Activated naive CD4-positive, alpha-beta T cell treated with anti-CD3 and anti-CD28 coated beads for 36 hours (primary cell): ENCODE measurements at regions not wholly inside any gene's neighbourhood (a gene's known extent, or its start where the extent isn't known, plus 50 kb on each side); places are given as distances from the start of the nearest gene placed in this dataset.

Experiments used
- CTCF ChIA-PET: fragments of 350-600 bp; sonication (Branson Sonifier 250); formaldehyde crosslinking; loops from one replicate; lab custom pipeline; 2021; ENCODE audit warnings: antibody characterized with exemption; lab: Charles Lee
- DNase-seq: peaks from one replicate; pipeline ENCODE4 v3.0.0-alpha.2; 2020
- H3K27ac Mint-ChIP-seq: one replicate; pipeline ENCODE4 v1.8.0; 2021; ENCODE audit warnings: mild to moderate bottlenecking, mixed read lengths
- H3K27me3 Mint-ChIP-seq: one replicate; pipeline ENCODE4 v1.8.0; 2021; ENCODE audit warnings: low read depth, mixed read lengths
- H3K36me3 Mint-ChIP-seq: one replicate; pipeline ENCODE4 v1.8.0; 2021; ENCODE audit warnings: low read depth, mixed read lengths
- H3K4me1 Mint-ChIP-seq: one replicate; pipeline ENCODE4 v1.8.0; 2021; ENCODE audit warnings: low read depth, mixed read lengths
- H3K4me3 Mint-ChIP-seq: one replicate; pipeline ENCODE4 v1.8.0; 2021; ENCODE audit warnings: mild to moderate bottlenecking, moderate library complexity, mixed read lengths
- H3K9me3 Mint-ChIP-seq: one replicate; pipeline ENCODE4 v1.8.0; 2021; ENCODE audit warnings: mixed read lengths
- intact Hi-C: fragments of 100-400 bp; cut with micrococcal nuclease; formaldehyde crosslinking; loops from one replicate; pipeline ENCODE4 v1.15.1; 2023

DNA sequence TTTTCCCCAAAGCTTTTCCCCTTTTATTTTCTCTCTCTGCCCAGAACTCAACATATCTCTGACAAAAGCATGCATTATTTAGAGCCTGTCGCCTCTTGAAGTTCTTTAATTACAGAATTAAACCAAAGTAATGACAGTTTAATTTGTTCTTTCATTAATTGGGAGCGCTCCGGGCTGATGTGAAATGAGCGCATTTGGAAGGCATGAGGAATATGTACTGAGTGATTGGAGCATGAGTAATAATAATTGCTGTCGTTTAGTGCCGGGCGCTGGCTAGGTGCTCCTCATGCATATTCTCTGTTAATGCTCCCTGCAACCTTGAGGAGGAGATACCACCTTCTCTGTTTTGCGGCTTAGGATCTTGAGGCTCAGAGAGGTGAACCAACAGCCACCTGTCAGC, 120.5 kb downstream of the SLC25A47 start:
- Mint-ChIP-seq H3K27me3 (no peaks in the 10 kb centered on the region), H3K4me3 (no peak overlapping the region), H3K4me1 (peaks cover 18% of the 10 kb centered on the region), H3K9me3 (no peaks in the 10 kb centered on the region), H3K36me3 (no peaks in the 10 kb centered on the region), H3K27ac (no peak overlapping the region)
- intact Hi-C loops: no loop called here
- CTCF ChIA-PET: no interaction called here
- no peak for DNase-seq

DNA sequence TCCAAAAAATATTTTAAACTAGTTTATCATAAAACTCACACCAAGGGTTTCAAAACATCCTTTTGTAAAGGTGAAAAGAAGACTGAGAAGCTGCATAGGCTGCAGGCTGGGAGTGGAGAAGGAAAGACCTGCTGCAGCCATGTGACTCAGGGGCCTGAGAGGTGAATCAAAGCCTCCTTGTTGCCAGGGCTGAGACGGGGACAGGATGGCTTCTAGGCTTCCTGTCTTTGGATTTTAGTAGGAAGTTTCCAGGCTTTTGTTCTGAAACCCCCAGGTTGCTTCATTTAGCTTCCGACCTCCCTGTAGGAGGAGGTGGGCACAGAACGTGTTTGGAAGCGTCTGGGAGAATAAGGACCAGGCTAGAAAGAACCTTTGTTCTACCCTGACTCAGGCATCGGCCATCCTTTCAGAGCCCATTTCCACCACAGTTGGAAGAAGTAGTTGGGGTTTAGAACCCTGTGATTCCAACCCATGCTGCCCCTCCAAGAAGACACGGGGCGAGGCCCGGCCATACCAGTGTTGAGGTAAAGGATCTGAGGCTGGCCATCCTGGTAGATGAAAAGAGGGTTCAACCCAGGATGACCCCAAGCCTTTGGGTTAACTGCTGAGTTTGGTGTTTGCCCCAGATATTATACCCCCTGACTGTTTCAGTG, 122.4 kb downstream of the SLC25A47 start:
- Mint-ChIP-seq H3K36me3 (no peaks in the 10 kb centered on the region), H3K4me1 (peaks cover 12% of the 10 kb centered on the region), H3K27ac (no peak overlapping the region), H3K9me3 (no peaks in the 10 kb centered on the region), H3K4me3 (no peak overlapping the region), H3K27me3 (no peaks in the 10 kb centered on the region)
- intact Hi-C loops: no loop called here
- CTCF ChIA-PET: interaction anchor here (0.6 to 0.7 kb wide), 2 partner anchors 68 to 163 kb away, joined by 3 to 7 read pairs; no protein-coding TSS in a partner anchor
- no peak for DNase-seq

DNA sequence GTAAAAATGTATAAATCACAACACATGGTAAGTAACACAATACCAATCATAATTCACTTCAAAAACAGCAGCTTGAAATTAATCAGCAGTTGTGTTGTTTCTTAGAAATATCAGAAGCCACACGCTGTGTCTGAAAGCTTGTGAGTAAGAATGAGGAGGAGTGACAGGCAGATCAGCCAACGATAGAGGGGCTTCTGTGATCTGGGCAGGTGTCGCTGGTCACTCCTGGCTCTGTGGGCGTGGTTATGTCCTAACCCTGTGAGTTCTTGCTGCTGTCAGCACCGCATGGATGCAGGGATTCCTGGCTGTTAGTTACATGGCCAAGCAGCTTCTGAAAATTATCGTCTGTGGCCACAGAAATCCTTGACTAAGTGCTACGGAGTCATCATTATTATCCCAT, 123.4 kb downstream of the SLC25A47 start:
- Mint-ChIP-seq H3K27ac (no peak overlapping the region), H3K27me3 (no peaks in the 10 kb centered on the region), H3K4me1 (peaks cover 6% of the 10 kb centered on the region), H3K36me3 (no peaks in the 10 kb centered on the region), H3K4me3 (no peak overlapping the region), H3K9me3 (no peaks in the 10 kb centered on the region)
- CTCF ChIA-PET: interaction anchor here (0.7 kb wide), 1 partner anchor 164 kb away, joined by 3 read pairs; no protein-coding TSS in a partner anchor
- intact Hi-C loops: no loop called here
- DNase-seq: no peak

DNA sequence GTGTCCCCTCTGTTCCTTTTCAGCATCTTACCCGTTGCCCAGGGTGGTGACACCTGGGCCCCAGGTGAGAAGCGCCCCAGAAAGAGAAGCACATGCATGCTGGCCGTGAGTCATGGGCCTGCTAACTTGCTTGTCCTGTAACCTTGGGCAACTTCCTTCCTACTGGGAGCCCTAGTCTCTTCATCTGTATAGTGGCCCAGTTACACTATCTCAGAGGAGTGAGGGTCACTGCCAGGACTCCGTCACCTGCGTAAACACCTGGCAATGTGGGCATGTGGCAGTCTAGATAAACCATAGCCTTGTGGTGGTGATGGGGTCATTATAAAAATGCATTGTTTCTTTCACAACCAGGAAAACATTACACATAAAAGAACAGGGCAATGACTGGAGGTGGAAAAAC, 125.2 kb downstream of the SLC25A47 start:
- Mint-ChIP-seq H3K9me3 (no peaks in the 10 kb centered on the region), H3K27me3 (no peaks in the 10 kb centered on the region), H3K27ac (no peak overlapping the region), H3K4me1 (peaks cover 5% of the 10 kb centered on the region), H3K36me3 (peaks cover 2% of the 10 kb centered on the region), H3K4me3 (no peak overlapping the region)
- DNase-seq: no peak
- intact Hi-C loops: no loop called here
- CTCF ChIA-PET: no interaction called here

DNA sequence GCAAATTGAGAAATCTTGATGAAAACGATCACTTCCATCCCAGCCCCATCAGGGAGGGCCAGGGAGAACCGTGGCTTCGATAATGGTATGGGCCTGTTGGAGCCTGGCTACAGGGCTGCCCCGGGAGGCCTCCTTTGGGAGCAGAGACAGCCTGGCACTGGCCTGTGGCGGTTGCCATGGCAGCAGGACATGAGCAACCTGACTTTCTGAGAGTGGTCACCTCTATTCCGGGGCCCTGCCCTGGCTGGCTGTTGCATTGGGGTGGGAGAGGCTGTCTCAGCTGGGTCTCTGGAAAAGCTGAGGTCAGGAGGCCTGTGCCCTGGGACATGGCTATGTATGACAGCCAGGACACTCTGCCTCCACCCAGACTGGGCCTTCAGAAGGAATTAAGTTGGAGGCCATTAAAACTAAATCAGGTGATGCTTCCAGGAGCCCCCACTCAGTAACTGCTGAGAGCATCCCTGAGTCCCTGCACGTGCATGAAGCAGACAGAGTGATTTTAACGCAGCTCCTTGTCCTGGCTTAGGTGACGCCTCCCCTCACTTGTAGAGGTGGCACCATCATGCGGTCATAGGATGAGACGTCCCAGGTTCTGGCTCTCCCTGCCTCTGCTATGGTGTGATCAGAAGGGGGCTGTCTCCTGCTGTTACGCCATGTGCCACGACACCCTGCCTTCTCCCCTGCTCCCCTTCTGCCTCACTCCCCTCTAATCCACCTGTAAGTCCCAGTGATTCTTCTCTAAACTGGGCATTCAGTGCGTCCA, 126.3 kb downstream of the SLC25A47 start:
- intact Hi-C loops: no loop called here
- H3K9me3 Mint-ChIP-seq: no peaks in the 10 kb centered on the region
- no peak for DNase-seq
- CTCF ChIA-PET: no interaction called here
- no peaks in the 10 kb centered on the region for H3K27me3 Mint-ChIP-seq
- peaks cover 2% of the 10 kb centered on the region for H3K36me3 Mint-ChIP-seq
- no peak overlapping the region for H3K4me3 Mint-ChIP-seq
- no peak overlapping the region for H3K27ac Mint-ChIP-seq
- peaks cover 5% of the 10 kb centered on the region for H3K4me1 Mint-ChIP-seq

DNA sequence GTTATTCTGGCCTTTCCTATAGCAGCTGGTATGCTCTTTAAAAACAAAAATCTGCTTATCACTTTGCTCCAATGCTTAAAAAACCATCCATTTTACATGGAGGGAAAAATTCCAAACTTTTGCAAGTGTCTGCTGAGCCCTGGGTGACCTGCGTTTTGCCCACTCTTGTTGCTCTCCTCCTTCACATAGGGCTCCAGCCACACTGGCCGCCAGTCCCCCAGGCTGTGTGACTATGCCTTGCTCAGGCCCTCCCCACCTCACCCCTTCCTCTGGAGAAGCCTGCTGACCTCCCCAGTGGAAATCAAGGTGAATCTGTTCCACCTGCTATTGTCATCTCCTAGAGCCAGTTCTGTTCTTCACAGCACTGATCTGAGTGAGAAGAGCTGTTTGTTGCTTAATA, 126.9 kb downstream of the SLC25A47 start:
- peaks cover 2% of the 10 kb centered on the region for H3K36me3 Mint-ChIP-seq
- H3K27me3 Mint-ChIP-seq: no peaks in the 10 kb centered on the region
- H3K4me3 Mint-ChIP-seq: no peak overlapping the region
- no peaks in the 10 kb centered on the region for H3K9me3 Mint-ChIP-seq
- no peak for DNase-seq
- intact Hi-C loops: no loop called here
- H3K27ac Mint-ChIP-seq: no peak overlapping the region
- CTCF ChIA-PET: no interaction called here
- peaks cover 5% of the 10 kb centered on the region for H3K4me1 Mint-ChIP-seq

DNA sequence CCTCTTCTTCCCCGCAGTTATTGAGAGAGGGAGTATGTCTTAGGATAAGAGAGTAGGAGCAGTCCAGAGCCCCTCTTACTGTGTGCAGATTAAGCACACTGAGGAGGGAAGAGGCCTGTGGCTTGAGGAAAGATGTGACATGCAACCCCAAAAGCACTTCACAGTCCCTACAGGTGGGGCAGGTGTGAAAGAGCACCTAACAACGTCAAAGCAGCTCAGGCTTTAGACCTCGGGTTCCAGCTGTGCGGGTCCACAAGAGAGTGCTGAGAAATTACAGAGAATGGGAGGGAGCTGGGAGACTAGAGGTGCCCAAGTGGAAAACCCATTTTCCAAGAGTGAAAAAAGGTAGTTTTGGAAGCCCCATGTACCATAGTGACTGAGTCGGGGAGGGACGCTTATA, 127.6 kb downstream of the SLC25A47 start:
- peaks cover 5% of the 10 kb centered on the region for H3K4me1 Mint-ChIP-seq
- H3K9me3 Mint-ChIP-seq: no peaks in the 10 kb centered on the region
- H3K27me3 Mint-ChIP-seq: no peaks in the 10 kb centered on the region
- intact Hi-C loops: no loop called here
- no peak overlapping the region for H3K27ac Mint-ChIP-seq
- peaks cover 2% of the 10 kb centered on the region for H3K36me3 Mint-ChIP-seq
- CTCF ChIA-PET: no interaction called here
- no peak overlapping the region for H3K4me3 Mint-ChIP-seq
- DNase-seq: no peak

DNA sequence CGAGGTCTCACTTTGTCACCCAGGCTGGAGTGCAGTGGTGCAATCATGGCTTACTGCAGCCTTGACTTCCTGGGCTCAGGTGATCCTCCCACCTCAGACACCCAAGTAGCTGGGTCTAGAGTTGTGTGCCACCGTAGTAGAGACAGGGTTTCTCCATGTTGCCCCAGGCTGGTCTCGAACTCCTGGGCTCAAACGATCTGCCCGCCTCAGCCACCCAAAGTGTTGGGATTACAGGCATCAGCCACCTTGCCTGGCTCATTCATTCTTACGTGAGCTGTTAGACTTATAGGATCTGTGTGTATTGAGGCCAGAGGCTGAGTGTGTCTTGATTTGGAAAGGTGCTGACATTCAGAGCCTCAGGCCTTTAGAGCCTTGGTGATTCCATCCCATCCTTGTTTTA, 128.1 kb downstream of the SLC25A47 start:
- intact Hi-C loops: no loop called here
- Mint-ChIP-seq H3K9me3 (no peaks in the 10 kb centered on the region), H3K27me3 (no peaks in the 10 kb centered on the region), H3K36me3 (peaks cover 3% of the 10 kb centered on the region), H3K4me3 (no peak overlapping the region), H3K27ac (no peak overlapping the region), H3K4me1 (peaks cover 5% of the 10 kb centered on the region)
- no peak for DNase-seq
- CTCF ChIA-PET: no interaction called here

DNA sequence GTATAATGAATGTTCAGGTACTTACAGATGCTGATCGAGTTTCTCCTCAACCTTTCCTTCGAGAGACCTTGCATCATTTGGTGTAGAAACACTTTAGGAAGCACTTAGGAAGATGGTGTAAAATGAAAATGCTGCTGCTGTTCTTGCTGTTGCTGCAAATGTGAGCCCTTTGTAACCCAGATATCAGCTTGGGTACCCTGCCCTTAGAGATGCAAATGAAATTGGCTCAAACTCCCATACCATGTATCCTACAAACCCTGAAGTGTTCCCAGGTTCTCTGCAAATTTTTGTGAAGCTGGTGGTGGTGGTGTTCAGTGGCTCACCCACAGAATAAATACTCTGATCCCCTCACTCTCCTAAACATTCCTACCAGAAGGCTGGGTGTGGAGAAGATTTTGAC, 130.8 kb downstream of the SLC25A47 start:
- H3K9me3 Mint-ChIP-seq: no peaks in the 10 kb centered on the region
- no peaks in the 10 kb centered on the region for H3K27me3 Mint-ChIP-seq
- H3K27ac Mint-ChIP-seq: no peak overlapping the region
- no peak for DNase-seq
- H3K36me3 Mint-ChIP-seq: peaks cover 3% of the 10 kb centered on the region
- CTCF ChIA-PET: no interaction called here
- intact Hi-C loops: no loop called here
- H3K4me1 Mint-ChIP-seq: no peaks in the 10 kb centered on the region
- H3K4me3 Mint-ChIP-seq: no peak overlapping the region

DNA sequence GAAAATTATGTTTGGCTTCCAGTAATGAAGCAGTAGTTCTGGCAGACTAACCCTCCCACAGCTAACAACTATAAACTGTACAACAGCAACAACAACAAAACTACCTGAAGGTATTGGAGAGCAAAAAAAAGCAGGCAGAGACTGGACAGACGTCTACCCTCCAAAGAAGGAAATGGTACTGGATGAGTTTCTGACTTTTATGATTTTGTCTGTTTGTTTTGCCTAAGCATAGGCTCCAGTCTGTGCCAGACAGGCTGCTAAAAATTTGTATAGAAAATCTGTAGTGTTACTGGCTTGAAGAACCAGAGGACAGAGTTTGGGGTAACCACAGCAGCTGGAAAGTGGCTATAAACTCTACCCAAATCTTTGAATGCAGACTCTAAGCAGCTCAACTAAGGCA, 131.3 kb downstream of the SLC25A47 start:
- H3K4me3 Mint-ChIP-seq: no peak overlapping the region
- H3K9me3 Mint-ChIP-seq: no peaks in the 10 kb centered on the region
- CTCF ChIA-PET: no interaction called here
- H3K4me1 Mint-ChIP-seq: no peaks in the 10 kb centered on the region
- no peaks in the 10 kb centered on the region for H3K27me3 Mint-ChIP-seq
- intact Hi-C loops: no loop called here
- H3K27ac Mint-ChIP-seq: no peak overlapping the region
- peaks cover 3% of the 10 kb centered on the region for H3K36me3 Mint-ChIP-seq
- no peak for DNase-seq

DNA sequence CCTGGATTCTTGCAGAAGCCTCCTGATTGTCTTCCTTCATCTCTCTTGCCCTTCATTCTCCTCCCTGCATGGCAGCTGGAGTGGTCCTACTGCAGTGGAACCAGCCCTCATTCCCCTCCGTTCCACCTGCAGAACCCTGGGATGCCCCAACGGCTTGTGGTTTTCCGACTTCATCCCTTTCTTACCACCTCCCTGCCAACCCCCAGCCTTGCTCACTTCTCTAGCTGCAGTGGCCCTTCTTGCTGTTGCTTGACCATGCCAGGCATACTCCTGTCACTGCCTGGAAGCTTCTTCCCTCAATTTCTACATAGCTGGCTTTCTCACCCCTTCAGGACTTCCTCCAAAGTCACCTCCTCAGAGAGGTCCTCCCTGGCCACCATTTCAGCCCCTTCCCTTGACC, 123.3 kb downstream of the BEGAIN start:
- intact Hi-C loops: no loop called here
- Mint-ChIP-seq H3K36me3 (no peaks in the 10 kb centered on the region), H3K4me3 (no peak overlapping the region), H3K27me3 (no peaks in the 10 kb centered on the region), H3K9me3 (no peaks in the 10 kb centered on the region), H3K4me1 (no peaks in the 10 kb centered on the region), H3K27ac (no peak overlapping the region)
- CTCF ChIA-PET: no interaction called here
- DNase-seq: no peak

DNA sequence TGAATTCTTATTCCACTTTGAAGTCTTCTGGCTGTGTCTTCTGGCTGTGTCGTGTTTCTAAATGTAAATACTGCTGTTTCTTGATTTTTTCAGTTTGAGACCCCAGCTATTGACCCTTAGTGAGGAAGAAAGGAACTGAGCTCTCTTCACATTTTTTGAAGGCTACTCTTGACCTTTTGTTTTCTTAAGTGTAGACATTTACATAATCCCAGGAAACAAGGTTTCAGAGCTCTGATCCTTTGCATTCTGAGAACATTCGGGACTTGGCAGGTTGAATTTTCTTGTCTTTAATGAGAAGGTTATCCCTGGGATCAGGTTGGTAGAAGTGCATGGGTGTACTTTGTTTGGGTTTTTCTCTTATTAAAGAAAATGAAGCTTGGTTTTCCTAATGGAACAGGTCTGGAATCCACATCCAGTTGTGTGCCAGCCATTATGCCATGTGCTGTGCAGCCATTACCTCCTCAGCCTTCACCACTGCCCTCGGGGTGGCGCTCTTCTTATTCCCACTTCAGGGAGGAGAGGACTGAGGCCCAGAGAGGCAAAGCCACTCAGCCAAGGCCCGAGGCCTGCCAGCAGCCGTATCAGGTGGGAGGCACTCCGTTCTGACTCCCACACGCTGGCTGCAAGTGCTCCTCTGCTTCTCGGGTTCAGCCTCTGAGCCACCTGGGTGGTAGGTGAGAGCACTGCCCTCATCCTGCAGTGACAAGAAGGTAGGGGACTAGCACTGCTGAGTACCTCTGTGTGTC, 120.9 kb downstream of the BEGAIN start:
- Mint-ChIP-seq H3K4me3 (no peak overlapping the region), H3K36me3 (peaks cover 3% of the 10 kb centered on the region), H3K4me1 (peaks cover 5% of the 10 kb centered on the region), H3K9me3 (no peaks in the 10 kb centered on the region), H3K27me3 (no peaks in the 10 kb centered on the region), H3K27ac (no peak overlapping the region)
- intact Hi-C loops: no loop called here
- DNase-seq: no peak
- CTCF ChIA-PET: interaction anchor here (0.9 kb wide), 1 partner anchor 11 kb away, joined by 4 read pairs; no protein-coding TSS in a partner anchor
